HUES6 (cell line): ENCODE measurements at regions not wholly inside any gene's neighbourhood (a gene's known extent, or its start where the extent isn't known, plus 50 kb on each side); places are given as distances from the start of the nearest gene placed in this dataset.

Source experiments
- H3K27ac ChIP-seq: 2 replicates; pipeline ENCODE4 v1.7.0; 2013; ENCODE audit warnings: low read depth, mild to moderate bottlenecking, low read length, inconsistent platforms
- H3K27me3 ChIP-seq: 2 replicates; pipeline ENCODE4 v1.6.1; 2013; ENCODE audit warnings: low read length; ENCODE audit not compliant: control insufficient read depth, insufficient read depth
- H3K36me3 ChIP-seq: 2 replicates; pipeline ENCODE4 v1.6.1; 2013; ENCODE audit warnings: low read length; ENCODE audit not compliant: control insufficient read depth, insufficient read depth
- H3K4me1 ChIP-seq: 2 replicates; pipeline ENCODE4 v1.6.1; 2013; ENCODE audit warnings: low read length; ENCODE audit not compliant: control insufficient read depth, insufficient read depth
- H3K4me3 ChIP-seq: 2 replicates; pipeline ENCODE4 v1.5.1; 2013; ENCODE audit warnings: low read depth, low read length
- H3K9ac ChIP-seq: one replicate; pipeline ENCODE4 v1.6.1; 2013; ENCODE audit warnings: mild to moderate bottlenecking, low read length
- H3K9me3 ChIP-seq: 2 replicates; pipeline ENCODE4 v1.6.1; 2013; ENCODE audit warnings: low read depth, low read length; ENCODE audit not compliant: control insufficient read depth, insufficient read depth

DNA sequence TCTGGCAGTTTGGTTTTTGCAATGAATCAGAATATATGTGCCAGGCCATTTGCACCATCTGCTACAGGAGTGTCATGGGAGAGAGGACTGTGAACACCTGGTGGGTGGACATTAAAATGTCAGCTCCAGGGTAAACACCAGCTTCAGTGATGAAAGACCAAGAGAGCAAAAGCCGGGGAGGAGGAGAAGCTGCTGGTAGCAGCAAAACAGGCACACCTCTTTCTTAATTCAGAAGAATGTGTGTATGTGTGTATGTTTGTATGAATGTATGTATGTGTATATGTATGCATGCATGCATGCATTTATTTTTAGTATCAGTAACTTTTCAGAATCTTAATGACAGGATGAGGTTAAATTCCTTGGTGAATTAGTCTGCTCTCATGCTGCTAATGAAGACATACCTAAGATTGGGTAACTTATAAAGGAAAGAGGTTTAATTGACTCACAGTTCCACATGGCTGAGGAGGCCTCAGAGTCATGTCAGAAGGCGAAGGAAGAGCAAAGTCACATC, 357.4 kb upstream of the PRICKLE1 start:
- H3K9me3 ChIP-seq, result peaks cover 18% of the 10 kb centered on the region; the same call in 1 of the 2 replicates
- H3K27me3 ChIP-seq, result no peaks in the 10 kb centered on the region
- no peak overlapping the region for H3K4me3 ChIP-seq
- no peak overlapping the region for H3K9ac ChIP-seq
- H3K4me1 ChIP-seq, result no peaks in the 10 kb centered on the region
- H3K36me3 ChIP-seq, result no peaks in the 10 kb centered on the region
- H3K27ac ChIP-seq, result no peak overlapping the region

DNA sequence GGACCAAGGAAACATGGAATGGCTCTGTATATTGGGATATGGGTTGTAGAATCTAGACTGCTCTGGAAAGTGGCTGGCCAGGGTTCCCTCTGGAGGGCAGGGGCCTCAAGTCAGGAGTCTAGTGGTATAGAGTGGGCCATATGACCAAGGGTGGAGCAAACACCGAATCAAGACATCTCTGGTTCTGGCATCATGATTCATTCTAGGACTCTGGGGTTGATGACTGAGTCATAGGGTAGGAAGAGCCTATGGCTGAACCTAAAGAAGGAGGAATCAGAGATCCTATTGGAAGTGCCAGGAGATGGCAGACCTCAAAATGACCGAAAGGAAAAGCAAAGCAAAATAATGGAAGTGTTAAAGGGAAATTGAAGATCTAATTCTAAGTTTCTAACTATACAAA, 356.4 kb upstream of the PRICKLE1 start:
- Histone ChIP-seq H3K27ac (no peak overlapping the region), H3K36me3 (no peaks in the 10 kb centered on the region), H3K9ac (no peak overlapping the region), H3K9me3 (peaks cover 21% of the 10 kb centered on the region; the same call in 1 of the 2 replicates), H3K4me3 (no peak overlapping the region), H3K4me1 (no peaks in the 10 kb centered on the region), H3K27me3 (no peaks in the 10 kb centered on the region)

DNA sequence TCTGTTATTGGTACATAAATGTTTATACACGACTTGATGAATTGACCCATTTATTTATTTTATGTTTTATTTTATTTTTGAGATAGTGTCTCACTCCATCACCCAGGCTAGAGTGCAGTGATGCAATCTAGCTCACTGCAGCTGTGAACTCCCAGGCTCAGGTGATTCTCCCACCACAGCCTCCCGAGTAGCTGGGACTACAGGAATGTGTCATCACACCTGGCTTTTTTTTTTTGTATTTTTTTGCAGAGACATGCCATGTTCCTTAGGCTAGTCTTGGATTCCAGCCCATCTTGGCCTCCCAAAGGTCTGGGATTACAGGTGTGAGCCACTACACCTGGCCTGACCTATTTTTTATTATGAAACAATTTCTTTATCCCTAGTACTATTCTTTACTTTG, 355.0 kb upstream of the PRICKLE1 start:
- Histone ChIP-seq H3K27me3 (no peaks in the 10 kb centered on the region), H3K4me1 (no peaks in the 10 kb centered on the region), H3K4me3 (no peak overlapping the region), H3K27ac (no peak overlapping the region), H3K36me3 (no peaks in the 10 kb centered on the region), H3K9me3 (peaks cover 21% of the 10 kb centered on the region; the same call in 1 of the 2 replicates), H3K9ac (no peak overlapping the region)

DNA sequence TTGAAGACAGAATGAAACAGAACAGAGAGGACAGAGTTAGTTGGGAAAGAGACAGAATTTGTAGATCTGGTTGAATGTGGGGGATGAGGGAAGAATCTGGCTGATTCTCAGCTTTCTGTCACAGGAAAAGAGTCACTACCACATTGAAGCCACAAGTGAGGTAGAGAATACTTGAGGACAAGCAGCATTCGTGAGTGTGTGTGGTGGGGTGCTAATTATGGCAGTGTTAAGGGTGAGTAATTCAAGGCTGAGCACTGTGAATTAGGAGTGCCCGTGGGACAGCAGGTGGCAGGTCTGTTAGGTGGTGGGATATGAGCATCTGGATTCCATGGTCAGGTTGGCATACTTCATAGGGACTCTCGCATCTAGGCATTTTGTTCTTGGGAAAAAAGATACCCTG, 347.4 kb upstream of the PRICKLE1 start:
- Histone ChIP-seq H3K9me3 (peaks cover 13% of the 10 kb centered on the region), H3K9ac (no peak overlapping the region), H3K27ac (no peak overlapping the region), H3K4me3 (no peak overlapping the region), H3K36me3 (no peaks in the 10 kb centered on the region), H3K27me3 (no peaks in the 10 kb centered on the region), H3K4me1 (peaks cover 5% of the 10 kb centered on the region; the same call in 1 of the 2 replicates)

DNA sequence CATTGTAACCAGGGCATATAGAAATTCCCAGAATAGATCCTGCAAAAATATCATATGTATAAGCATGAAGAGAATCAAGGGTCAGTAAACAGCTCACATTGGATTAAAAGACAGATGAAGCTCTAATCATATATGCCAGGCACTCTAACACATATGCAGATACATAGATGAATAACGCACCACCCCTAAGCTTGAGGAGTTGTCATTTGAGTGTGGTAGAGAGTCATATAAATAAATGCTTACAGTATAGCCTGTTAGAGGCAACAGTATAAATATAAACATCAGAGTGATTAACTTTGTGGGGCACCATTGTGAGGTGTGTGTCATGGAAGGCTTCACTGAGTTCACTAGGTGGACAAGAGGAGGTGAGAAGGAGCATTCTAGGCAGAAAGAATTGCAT, 346.7 kb upstream of the PRICKLE1 start:
- H3K27me3 ChIP-seq, result no peaks in the 10 kb centered on the region
- peaks cover 5% of the 10 kb centered on the region; the same call in 1 of the 2 replicates for H3K4me1 ChIP-seq
- H3K36me3 ChIP-seq, result no peaks in the 10 kb centered on the region
- H3K4me3 ChIP-seq, result no peak overlapping the region
- peaks cover 12% of the 10 kb centered on the region for H3K9me3 ChIP-seq
- no peak overlapping the region for H3K27ac ChIP-seq
- no peak overlapping the region for H3K9ac ChIP-seq

DNA sequence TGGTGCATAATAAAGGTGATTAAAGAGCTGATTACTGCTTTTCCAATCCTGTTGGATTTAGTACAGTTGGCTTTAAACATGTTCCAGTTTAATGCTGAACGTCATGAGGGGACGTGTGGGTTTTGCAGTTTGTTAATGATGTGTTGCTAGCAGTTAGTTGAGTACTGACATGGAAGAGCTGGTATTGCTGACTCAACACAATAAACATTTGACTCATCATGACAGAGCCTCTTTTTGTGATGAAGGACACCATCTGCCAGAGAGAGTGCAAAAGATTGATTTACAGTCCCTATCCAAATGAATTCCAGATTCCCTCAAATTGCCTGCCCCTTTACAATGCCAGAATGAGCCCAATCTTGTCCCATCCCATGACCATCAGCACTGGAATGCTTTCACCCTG, 346.2 kb upstream of the PRICKLE1 start:
- Histone ChIP-seq H3K4me1 (peaks cover 5% of the 10 kb centered on the region; the same call in 1 of the 2 replicates), H3K27ac (no peak overlapping the region), H3K9me3 (peaks cover 11% of the 10 kb centered on the region), H3K36me3 (no peaks in the 10 kb centered on the region), H3K4me3 (no peak overlapping the region), H3K27me3 (no peaks in the 10 kb centered on the region), H3K9ac (no peak overlapping the region)

DNA sequence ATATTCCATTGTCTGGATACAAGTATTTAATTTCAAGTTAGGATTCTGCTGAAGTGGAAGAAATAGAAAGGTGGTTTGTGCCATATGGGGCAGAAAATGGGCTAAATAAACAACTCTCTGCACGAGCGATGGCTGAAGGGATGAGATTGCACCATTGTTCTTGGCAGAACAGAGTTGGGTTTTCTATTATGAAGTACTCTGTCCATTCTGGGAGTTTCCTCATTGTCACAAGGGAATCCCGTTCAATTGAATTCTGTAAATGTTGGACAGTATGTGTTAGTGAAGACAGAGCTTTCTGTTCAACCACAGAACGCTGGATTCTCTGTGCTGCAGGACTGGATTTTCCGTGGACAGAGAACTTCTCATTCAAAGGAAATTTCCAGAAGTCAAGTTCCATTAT, 345.5 kb upstream of the PRICKLE1 start:
- Histone ChIP-seq H3K27ac (no peak overlapping the region), H3K9me3 (peaks cover 11% of the 10 kb centered on the region), H3K4me1 (peaks cover 5% of the 10 kb centered on the region; the same call in 1 of the 2 replicates), H3K27me3 (no peaks in the 10 kb centered on the region), H3K4me3 (no peak overlapping the region), H3K9ac (no peak overlapping the region), H3K36me3 (no peaks in the 10 kb centered on the region)

DNA sequence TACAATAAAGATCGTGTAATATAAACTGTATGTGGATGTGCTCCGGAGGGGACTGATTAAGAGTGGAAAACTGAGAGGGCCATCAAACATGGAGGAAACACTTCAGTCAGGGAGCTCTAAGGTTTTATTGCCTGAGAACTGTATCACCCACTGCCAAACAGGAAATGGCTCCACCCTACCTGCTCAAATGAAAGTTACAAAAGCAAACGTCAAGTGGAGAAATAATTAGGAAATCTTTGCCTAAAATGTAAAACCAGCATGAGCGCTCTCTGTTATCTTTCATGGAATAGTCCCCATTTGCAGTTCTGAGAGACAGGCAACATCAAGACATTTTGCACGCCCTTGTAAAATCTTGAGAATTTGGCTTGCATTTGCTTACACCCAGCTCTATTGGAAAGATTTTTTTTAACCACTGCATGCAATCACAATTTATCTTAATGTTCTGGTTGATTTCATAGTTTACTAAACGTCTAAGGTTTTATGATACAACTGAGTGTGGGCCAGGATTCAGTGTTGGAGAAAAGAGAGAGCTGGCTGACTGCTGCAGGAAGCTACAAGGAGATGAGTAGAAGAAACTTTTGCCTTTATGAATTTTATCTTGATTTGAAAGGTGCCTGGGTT, 344.0 kb upstream of the PRICKLE1 start:
- no peak overlapping the region for H3K4me3 ChIP-seq
- peaks cover 5% of the 10 kb centered on the region; the same call in 1 of the 2 replicates for H3K4me1 ChIP-seq
- no peaks in the 10 kb centered on the region for H3K27me3 ChIP-seq
- no peak overlapping the region for H3K27ac ChIP-seq
- H3K36me3 ChIP-seq, result no peaks in the 10 kb centered on the region
- H3K9me3 ChIP-seq, result peaks cover under 1% of the 10 kb centered on the region; the same call in 1 of the 2 replicates
- H3K9ac ChIP-seq, result no peak overlapping the region

DNA sequence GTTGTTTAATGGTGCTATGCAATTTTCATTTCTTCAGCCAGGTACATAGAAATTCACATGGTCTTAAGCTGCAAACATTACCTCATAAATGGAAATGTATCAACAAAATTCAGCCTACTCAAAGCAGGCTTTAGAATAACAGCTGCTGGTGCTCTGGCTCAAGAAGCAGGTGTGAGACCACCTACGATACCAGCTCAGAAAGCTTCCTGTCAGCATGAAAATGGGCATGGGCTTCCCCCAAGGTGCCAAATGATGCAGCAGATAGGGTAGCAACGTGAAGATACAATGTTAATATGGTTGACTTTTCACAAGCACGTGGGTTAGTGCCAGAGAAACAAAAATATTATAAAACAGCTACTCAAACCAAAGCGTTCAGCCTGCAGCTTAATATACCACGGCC, 343.4 kb upstream of the PRICKLE1 start:
- Histone ChIP-seq H3K4me1 (peaks cover 5% of the 10 kb centered on the region; the same call in 1 of the 2 replicates), H3K27me3 (no peaks in the 10 kb centered on the region), H3K4me3 (no peak overlapping the region)

DNA sequence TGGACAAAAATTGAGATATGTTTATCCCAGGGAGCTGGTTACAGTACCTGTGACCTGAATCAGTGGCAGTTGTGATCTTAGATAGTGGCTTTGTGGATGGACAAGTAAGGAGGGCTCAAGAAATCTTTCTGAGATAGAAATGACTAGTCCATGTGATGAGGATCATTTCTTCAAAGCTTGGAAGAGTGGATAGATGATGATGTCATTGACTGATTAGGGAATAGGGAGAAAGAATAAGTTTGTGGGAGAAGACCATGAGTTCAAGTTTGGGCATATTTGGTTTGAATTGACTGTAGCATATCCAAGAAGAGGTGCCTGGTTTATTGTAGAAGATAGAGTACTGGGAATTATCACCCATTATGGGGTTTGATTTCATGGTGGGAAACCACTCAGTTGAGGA, 336.7 kb upstream of the PRICKLE1 start:
- Histone ChIP-seq H3K27ac (no peak overlapping the region), H3K9me3 (no peaks in the 10 kb centered on the region), H3K4me1 (no peaks in the 10 kb centered on the region), H3K9ac (no peak overlapping the region), H3K4me3 (no peak overlapping the region), H3K36me3 (no peaks in the 10 kb centered on the region), H3K27me3 (no peaks in the 10 kb centered on the region)

More for the DNA sequence above, 343.4 kb upstream of the PRICKLE1 start:
- no peak overlapping the region for H3K9ac ChIP-seq
- no peaks in the 10 kb centered on the region for H3K9me3 ChIP-seq
- H3K27ac ChIP-seq, result no peak overlapping the region
- no peaks in the 10 kb centered on the region for H3K36me3 ChIP-seq

DNA sequence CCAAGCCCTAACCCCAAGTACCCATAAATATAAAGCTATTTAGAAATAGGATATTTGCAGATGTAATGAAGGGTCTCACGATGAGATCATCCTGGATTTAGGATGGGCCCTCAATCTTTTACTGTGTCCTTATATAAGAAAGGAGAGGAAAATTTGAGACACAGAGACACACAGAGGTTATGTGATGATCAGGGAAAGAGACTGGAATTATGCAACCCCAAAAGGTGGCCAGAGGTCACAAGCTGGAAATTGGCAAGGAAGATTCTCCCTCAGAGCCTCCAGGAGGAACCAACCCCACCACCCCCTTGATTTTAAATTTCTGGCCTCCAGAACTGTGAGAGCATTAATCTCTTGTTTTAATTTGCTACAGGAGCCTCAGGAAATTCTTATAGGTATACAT, 334.9 kb upstream of the PRICKLE1 start:
- no peak overlapping the region for H3K9ac ChIP-seq
- H3K27me3 ChIP-seq, result no peaks in the 10 kb centered on the region
- no peak overlapping the region for H3K27ac ChIP-seq

More for the DNA sequence above, 334.9 kb upstream of the PRICKLE1 start:
- H3K4me3 ChIP-seq, result no peak overlapping the region
- H3K36me3 ChIP-seq, result no peaks in the 10 kb centered on the region
- no peaks in the 10 kb centered on the region for H3K9me3 ChIP-seq
- no peaks in the 10 kb centered on the region for H3K4me1 ChIP-seq
